ENCODE measurements at regions not wholly inside any gene's neighbourhood (a gene's known extent, or its start where the extent isn't known, plus 50 kb on each side); places are given as distances from the start of the nearest gene placed in this dataset.

DNA sequence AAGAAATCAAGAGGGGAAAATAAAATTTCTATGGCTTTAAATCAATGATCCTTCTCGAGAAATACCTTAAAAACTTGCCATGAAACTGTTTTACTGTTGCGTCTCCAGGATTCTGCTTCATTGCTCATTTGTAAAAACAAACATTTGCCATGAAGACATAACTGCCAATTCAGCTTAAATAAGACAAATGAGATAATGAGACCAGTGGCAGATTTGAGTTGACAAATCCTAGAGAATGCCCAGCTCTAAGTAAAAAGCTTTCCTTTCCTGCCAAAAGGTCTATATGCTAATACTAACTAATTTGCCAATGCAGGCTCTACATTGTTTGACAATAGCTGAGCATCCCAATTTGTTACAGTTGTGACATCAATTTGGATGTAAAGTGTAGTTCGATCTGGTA is 400.5 kb upstream of the PCDH9 start:
- TF ChIP-seq, protein P1, sequence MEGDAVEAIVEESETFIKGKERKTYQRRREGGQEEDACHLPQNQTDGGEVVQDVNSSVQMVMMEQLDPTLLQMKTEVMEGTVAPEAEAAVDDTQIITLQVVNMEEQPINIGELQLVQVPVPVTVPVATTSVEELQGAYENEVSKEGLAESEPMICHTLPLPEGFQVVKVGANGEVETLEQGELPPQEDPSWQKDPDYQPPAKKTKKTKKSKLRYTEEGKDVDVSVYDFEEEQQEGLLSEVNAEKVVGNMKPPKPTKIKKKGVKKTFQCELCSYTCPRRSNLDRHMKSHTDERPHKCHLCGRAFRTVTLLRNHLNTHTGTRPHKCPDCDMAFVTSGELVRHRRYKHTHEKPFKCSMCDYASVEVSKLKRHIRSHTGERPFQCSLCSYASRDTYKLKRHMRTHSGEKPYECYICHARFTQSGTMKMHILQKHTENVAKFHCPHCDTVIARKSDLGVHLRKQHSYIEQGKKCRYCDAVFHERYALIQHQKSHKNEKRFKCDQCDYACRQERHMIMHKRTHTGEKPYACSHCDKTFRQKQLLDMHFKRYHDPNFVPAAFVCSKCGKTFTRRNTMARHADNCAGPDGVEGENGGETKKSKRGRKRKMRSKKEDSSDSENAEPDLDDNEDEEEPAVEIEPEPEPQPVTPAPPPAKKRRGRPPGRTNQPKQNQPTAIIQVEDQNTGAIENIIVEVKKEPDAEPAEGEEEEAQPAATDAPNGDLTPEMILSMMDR (IDR thresholded peaks at IDR 0.05): no peak
- no peak for TF ChIP-seq POLR2A (IDR thresholded peaks at IDR 0.05)
